Fibroblast of pulmonary artery (primary cell): ENCODE measurements at regions not wholly inside any gene's neighbourhood (a gene's known extent, or its start where the extent isn't known, plus 50 kb on each side); places are given as distances from the start of the nearest gene placed in this dataset.
A peak's percentile ranks its signal among the peaks of the same experiment; 100 is the strongest.

ENCODE experiments used
- DNase-seq: peaks from one replicate; pipeline ENCODE4 v3.0.0-alpha.2; 2010; ENCODE audit warnings: low read depth
- H3K4me3 ChIP-seq: replicated peaks from 2 replicates; pipeline ENCODE4 v1.5.1; 2011; ENCODE audit warnings: low read depth, mild to moderate bottlenecking, control low read depth, low read length, moderate library complexity
- CTCF ChIP-seq: IDR thresholded peaks from 2 replicates; pipeline ENCODE4 v1.5.1; 2011; ENCODE audit warnings: mild to moderate bottlenecking, control low read depth, low read length, inconsistent platforms; ENCODE audit errors: missing control alignments

- no peak for DNase-seq
- TF ChIP-seq CTCF, result no peak
Measured at GRCh38 chr6:22017766-22018165, 279.1 kb downstream of the PRL start.

GRCh38 chr6:22019857-22020256 is 277.0 kb downstream of the PRL start:
- H3K4me3 ChIP-seq, result no peak overlapping the region
- DNase-seq, result no peak
- TF ChIP-seq CTCF, result no peak

More at GRCh38 chr6:22017766-22018165, 279.1 kb downstream of the PRL start:
- no peak overlapping the region for H3K4me3 ChIP-seq

GRCh38 chr6:22020299-22021003 is 276.4 kb downstream of the PRL start:
- no peak for TF ChIP-seq CTCF
- H3K4me3 ChIP-seq, result no peak overlapping the region
- no peak for DNase-seq

- TF ChIP-seq CTCF, result no peak
- no peak overlapping the region for H3K4me3 ChIP-seq
- no peak for DNase-seq
Measured at GRCh38 chr6:22021966-22022365, 274.9 kb downstream of the PRL start.

- no peak overlapping the region for H3K4me3 ChIP-seq
- TF ChIP-seq CTCF, result no peak
- DNase-seq, result peak; percentile 47
Measured at GRCh38 chr6:22023937-22024336, 272.9 kb downstream of the PRL start.

GRCh38 chr6:22024973-22025467 is 271.8 kb downstream of the PRL start:
- no peak overlapping the region for H3K4me3 ChIP-seq
- no peak for DNase-seq
- no peak for TF ChIP-seq CTCF
